ENCODE measurements at regions not wholly inside any gene's neighbourhood (a gene's known extent, or its start where the extent isn't known, plus 50 kb on each side); places are given as distances from the start of the nearest gene placed in this dataset.

GRCh38 chr15:98322581-98322980 lies 325.8 kb upstream of the IGF1R start:
- Mint-ChIP-seq H3K36me3 (peaks cover 36% of the 10 kb centered on the region), H3K4me3 (no peak overlapping the region), H3K27ac (no peak overlapping the region), H3K27me3 (ENCODE audit: low read depth) (no peaks in the 10 kb centered on the region; the same call in 1 of the 2 replicates), H3K9me3 (peaks cover 47% of the 10 kb centered on the region), H3K4me1 (peaks cover 8% of the 10 kb centered on the region; the same call in 1 of the 2 replicates)
- TF ChIP-seq ZNF532 (CRISPR knock-in tag; IDR thresholded peaks at IDR 0.05; ENCODE audit: borderline replicate concordance), result no peak
- no peak for TF ChIP-seq MXD4 (CRISPR knock-in tag; IDR thresholded peaks at IDR 0.05; ENCODE audit: borderline replicate concordance)
- TF ChIP-seq MYBL2 (CRISPR knock-in tag; IDR thresholded peaks at IDR 0.05), result no peak
- no peak for TF ChIP-seq CREM (CRISPR knock-in tag; IDR thresholded peaks at IDR 0.05)
- TF ChIP-seq TEAD1 (CRISPR knock-in tag; IDR thresholded peaks at IDR 0.05), result no peak
- no peak for TF ChIP-seq STAT6 (CRISPR knock-in tag; conservative IDR thresholded peaks at IDR 0.05; ENCODE audit: low read depth)
- TF ChIP-seq NR3C1 (CRISPR knock-in tag; conservative IDR thresholded peaks at IDR 0.05; ENCODE audit: low read depth), result no peak
- TF ChIP-seq FOXK1 (CRISPR knock-in tag; IDR thresholded peaks at IDR 0.05), result no peak
- ChIA-PET POLR2A (no interaction called here), CTCF (interaction anchor here (2.9 to 3.1 kb wide), 2 partner anchors 11 to 14 kb away, joined by 13 to 26 read pairs; no protein-coding TSS in a partner anchor)
- ATAC-seq, result no peak
- DNase-seq (ENCODE audit: low spot score), result no peak

- H3K27ac Mint-ChIP-seq, result no peak overlapping the region
- H3K9me3 Mint-ChIP-seq, result peaks cover 38% of the 10 kb centered on the region
- H3K4me1 Mint-ChIP-seq, result peaks cover 8% of the 10 kb centered on the region; the same call in 1 of the 2 replicates
- POLR2A ChIA-PET, result no interaction called here
- H3K4me3 Mint-ChIP-seq, result no peak overlapping the region
- no peak for DNase-seq (ENCODE audit: low spot score)
- CTCF ChIA-PET, result interaction anchor here (1.2 kb wide), 1 partner anchor 58 kb away, joined by 3 read pairs; no protein-coding TSS in a partner anchor
- no peaks in the 10 kb centered on the region; the same call in 1 of the 2 replicates for H3K27me3 Mint-ChIP-seq (ENCODE audit: low read depth)
- H3K36me3 Mint-ChIP-seq, result peaks cover 32% of the 10 kb centered on the region
- ATAC-seq, result peak; percentile 38; the same call in 1 of the 2 replicates
- TF ChIP-seq NR1H2 (CRISPR knock-in tag; IDR thresholded peaks at IDR 0.05) (no peak), AFF4 (CRISPR knock-in tag; IDR thresholded peaks at IDR 0.05; ENCODE audit: borderline replicate concordance) (no peak), NR2C2 (CRISPR knock-in tag; IDR thresholded peaks at IDR 0.05) (no peak), ZNF396 (CRISPR knock-in tag; IDR thresholded peaks at IDR 0.05; ENCODE audit: borderline replicate concordance) (no peak), ZNF671 (CRISPR knock-in tag; IDR thresholded peaks at IDR 0.05) (no peak), IRF2 (CRISPR knock-in tag; IDR thresholded peaks at IDR 0.05; ENCODE audit: borderline replicate concordance, low read depth) (no peak), ATF3 (CRISPR knock-in tag; conservative IDR thresholded peaks at IDR 0.05) (no peak), NFYB (CRISPR knock-in tag; conservative IDR thresholded peaks at IDR 0.05; ENCODE audit: low read depth) (no peak), GRHL2 (CRISPR knock-in tag; IDR thresholded peaks at IDR 0.05; ENCODE audit: insufficient replicate concordance, severe bottlenecking) (no peak), EMX1 (CRISPR knock-in tag; IDR thresholded peaks at IDR 0.05) (no peak), TEAD1 (CRISPR knock-in tag; IDR thresholded peaks at IDR 0.05) (no peak), ERG (CRISPR knock-in tag; IDR thresholded peaks at IDR 0.05) (no peak), GTF2I (CRISPR knock-in tag; conservative IDR thresholded peaks at IDR 0.05) (no peak), ATF2 (CRISPR knock-in tag; IDR thresholded peaks at IDR 0.05; ENCODE audit: borderline replicate concordance, low read depth) (no peak)
Observed at GRCh38 chr15:98324341-98324970, 323.9 kb upstream of the IGF1R start.

Data from WTC11 (cell line).